GM12891 (cell line): ENCODE measurements at regions not wholly inside any gene's neighbourhood (a gene's known extent, or its start where the extent isn't known, plus 50 kb on each side); places are given as distances from the start of the nearest gene placed in this dataset.

Experiments
- POLR2A ChIP-seq: IDR thresholded peaks from 2 replicates; pipeline ENCODE4 v1.6.1; 2011; ENCODE audit warnings: low read depth, low read length, control low read depth
- POLR2AphosphoS5 ChIP-seq: IDR thresholded peaks from 2 replicates; pipeline ENCODE4 v1.6.1; 2011; ENCODE audit warnings: low read depth, low read length, control low read depth

GRCh38 chr5:13478831-13479465, 465.5 kb downstream of the DNAH5 start:
- TF ChIP-seq POLR2A (no peak), POLR2AphosphoS5 (no peak)
